ENCODE measurements at regions not wholly inside any gene's neighbourhood (a gene's known extent, or its start where the extent isn't known, plus 50 kb on each side); places are given as distances from the start of the nearest gene placed in this dataset.

- no peak for TF ChIP-seq CTCF (IDR thresholded peaks at IDR 0.05)
- no peak for TF ChIP-seq POLR2A (IDR thresholded peaks at IDR 0.05)
- no peak for TF ChIP-seq POLR2AphosphoS5 (IDR thresholded peaks at IDR 0.05)
- no peak for TF ChIP-seq EP300 (IDR thresholded peaks at IDR 0.05; ENCODE audit: low read depth)
These were observed 54.5 kb upstream of the KL start for GRCh38 chr13:32961724-32962123.
